ENCODE measurements at regions not wholly inside any gene's neighbourhood (a gene's known extent, or its start where the extent isn't known, plus 50 kb on each side); places are given as distances from the start of the nearest gene placed in this dataset.

DNA sequence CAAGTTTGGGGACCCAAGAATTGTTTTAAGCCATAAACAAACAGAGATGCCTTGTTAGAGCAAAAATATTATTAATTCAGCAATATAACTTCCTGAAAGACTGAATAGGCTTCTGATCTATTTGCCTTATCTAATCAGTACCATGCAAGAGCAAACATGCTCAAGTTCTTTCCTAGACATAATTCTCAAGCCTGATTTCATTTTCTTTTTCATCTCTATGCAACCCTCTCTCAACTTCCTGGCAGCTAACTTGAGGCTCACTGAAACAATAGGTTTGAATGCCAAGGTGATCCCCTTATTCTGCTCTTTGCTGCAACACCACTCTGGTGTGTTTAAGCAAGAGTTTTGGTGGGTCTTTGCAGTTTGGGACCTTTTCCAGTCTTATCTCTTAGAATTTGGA, 230.9 kb upstream of the CD96 start:
- no peak for DNase-seq (ENCODE audit: extremely low read depth in 1 of 2, low read depth in 1 of 2)

DNA sequence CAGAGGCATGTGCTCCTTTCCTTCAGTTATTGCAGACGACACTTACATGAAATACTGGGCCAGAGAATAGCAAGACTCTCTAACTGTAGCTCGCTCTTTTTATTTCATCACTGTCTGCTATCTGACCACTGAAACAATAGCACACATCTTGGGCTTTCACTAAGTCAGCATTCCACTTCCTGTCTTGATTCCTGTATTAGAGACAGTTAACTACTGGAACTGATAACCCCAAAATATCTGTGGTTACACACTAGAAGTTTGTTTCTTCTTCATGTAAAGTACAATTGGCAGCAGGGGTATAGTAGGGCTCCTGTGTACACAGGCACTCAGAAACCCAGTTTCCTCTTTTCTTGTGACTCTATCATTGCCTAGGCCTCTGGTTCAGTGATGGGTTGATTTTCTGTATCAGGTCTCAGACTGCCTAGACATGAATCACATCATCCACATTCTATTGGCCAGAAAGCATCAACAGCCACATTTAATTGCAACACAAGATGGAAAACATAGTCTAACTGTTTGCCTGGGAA, 230.2 kb upstream of the CD96 start:
- DNase-seq (ENCODE audit: extremely low read depth in 1 of 2, low read depth in 1 of 2) = no peak

DNA sequence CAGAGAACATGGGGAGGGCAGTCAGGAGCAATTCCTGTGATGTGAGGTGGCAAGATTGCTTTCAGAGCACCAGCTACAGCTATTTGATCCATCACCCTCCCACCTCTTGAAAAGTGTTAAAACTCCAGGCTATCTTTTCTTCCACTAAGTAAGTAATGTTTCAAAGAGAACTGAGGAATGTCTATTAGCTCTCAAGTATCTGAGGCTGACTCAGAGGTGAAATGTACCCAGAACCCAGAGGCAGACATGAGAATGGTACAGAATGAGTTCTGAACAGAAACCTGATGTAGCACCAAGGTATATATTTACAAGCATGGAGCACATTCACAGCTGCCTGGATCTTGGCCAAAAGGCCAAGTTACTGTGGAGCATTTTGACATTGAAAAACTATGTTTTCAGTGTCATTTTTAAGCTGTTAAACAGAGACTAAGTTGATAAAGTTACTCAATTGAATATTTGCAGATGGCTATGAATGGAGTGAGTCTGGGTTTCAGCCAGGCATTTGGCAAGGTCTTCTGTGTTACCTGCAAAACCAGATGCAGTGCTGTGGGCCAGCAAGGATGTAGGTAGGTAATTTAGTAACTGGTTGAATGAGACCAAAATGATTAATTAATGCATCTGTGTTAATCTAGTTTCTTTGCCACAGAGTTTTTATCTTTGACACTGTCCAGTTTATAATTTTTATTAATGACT, 227.7 kb upstream of the CD96 start:
- DNase-seq (ENCODE audit: extremely low read depth in 1 of 2, low read depth in 1 of 2) = no peak

DNA sequence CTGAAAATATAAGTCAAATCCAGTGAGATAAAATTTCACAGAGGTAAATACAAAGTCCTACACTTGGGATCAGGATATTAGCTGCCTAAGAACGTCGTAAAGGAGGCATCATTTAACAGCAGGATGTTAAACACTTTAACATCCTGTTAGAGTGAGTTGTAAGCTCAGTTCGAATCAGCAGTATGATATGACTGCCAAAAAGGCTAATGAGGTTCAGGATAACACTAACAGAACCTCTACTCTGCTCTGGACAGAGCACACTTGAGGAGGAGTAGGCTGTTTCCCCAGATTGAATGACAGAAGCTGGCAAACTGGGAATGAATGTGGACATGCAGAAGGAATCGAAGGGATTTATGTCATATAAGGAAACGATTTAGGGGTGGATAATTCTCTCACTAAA, 227.1 kb upstream of the CD96 start:
- no peak for DNase-seq (ENCODE audit: extremely low read depth in 1 of 2, low read depth in 1 of 2)

DNA sequence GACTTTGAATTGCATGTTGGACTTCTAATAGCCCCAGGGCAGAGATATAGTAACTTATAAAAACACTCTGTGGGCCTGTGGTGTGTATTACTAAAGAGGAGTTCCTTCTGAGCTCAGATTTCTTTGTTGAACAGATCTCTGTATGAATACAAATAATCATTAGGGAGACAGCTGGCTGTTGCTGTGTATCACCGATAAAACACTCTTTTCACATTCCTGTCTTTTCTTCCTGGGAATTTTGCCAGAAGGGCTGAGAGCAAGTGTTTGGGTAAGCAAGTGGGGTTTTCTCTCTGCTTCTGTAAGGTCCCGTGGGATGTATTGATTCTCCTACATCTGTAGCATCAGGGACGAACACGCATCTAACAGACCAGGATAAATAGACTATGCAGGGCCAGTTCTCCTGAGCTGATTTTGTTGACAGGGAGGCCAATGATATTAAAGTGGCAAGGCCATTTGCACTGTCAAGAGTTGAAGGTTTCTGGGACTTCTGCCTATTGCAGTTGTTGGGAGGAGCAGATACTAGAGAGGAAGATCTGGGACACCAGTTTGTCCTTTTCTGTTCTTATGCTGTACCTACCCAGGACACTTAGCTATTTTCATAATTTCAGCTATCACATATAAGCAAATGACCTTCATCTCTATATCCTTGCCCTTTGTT, 225.9 kb upstream of the CD96 start:
- DNase-seq (ENCODE audit: extremely low read depth in 1 of 2, low read depth in 1 of 2) = no peak

DNA sequence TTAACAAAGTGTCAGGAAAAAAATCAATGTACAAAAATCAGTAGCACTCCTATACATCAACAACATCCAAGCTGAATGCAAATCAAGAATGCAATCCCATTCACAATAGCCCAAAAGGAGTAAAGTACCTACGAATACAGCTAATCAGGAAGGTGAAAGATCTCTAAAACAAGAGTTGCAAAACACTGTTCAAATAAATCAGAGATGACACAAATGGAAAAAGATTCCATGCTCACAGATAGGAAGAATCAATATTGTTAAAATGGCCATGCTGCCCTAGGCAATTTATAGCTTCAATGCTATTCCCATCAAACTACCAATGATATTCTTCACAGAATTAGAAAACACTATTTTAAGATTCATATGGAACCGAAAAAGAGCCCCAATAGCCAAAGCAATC, 223.7 kb upstream of the CD96 start:
- DNase-seq (ENCODE audit: extremely low read depth in 1 of 2, low read depth in 1 of 2) = no peak

DNA sequence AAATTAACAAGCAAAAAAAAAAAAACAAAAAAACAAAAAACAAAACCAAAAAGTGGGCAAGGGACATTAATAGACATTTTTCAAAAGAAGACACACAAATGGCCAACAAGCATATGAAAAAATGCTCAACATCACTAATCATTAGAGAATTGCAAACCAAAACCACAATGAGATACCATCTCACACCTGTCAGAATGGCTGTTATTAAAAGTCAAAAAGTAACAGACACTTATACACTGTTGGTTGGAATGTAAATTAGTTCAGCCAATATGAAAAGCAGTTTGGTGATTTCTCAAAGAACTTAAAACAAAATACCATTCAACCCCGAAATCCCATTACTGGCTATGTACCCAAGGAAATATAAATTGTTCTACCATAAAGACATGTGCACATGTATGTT, 222.4 kb upstream of the CD96 start:
- no peak for DNase-seq (ENCODE audit: extremely low read depth in 1 of 2, low read depth in 1 of 2)

DNA sequence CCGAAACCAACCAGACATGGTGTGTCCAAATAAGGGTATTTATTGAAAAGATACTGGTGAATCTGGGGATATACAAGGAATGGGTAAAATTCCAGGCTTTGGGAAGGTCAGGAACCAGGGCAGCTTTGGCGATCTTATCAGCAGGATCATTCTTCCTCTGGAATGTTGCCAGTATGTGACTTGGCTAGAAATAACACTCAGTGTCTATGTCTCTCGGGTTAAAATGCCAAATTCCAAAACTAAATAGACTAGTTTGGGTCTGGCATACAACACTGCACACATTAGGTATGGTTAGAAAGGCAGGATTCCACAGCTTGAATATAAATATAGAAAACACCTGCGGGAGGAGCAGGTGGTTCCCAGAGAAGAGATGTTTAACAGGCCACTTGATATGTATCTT, 220.2 kb upstream of the CD96 start:
- DNase-seq (ENCODE audit: extremely low read depth in 1 of 2, low read depth in 1 of 2) = no peak

DNA sequence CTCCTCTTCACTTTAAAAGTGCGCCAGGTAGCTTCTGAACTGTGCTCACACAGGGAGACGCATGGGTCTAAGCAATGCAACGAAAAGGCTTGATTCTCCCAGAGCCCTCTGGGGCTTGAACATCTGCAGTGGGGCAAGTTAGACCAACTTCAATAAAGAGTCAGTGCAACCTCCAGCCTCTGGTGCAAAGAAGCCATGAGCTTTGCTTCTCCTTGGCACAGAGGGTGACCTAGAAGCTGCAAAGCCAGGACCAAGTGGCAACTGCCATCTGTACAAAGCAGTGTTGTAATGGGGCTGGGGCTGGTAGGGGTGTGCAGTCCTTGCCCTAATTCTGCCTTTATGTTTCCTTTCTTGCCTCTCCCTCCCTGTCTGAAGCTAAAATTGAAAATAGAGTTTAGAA, 219.0 kb upstream of the CD96 start:
- no peak for DNase-seq (ENCODE audit: extremely low read depth in 1 of 2, low read depth in 1 of 2)

DNA sequence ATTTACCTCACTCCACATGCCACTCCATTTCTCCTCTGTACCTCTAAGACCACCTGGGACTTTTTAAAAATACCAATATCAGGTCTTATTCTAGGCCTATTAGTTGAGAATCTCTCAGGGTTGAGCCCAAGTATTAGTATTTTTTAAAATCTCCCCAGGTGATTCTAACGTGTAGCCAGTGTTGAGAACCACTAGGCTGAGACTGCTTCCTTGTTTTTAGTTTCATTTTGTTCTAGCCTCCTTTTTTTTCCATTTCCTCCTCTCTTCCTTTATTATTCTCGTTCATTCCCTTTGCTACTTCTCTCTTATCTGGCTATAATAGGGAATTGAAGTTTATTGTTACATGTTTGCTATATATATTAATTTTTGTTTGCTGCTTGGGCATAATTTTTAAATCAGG, 217.8 kb upstream of the CD96 start:
- DNase-seq (ENCODE audit: extremely low read depth in 1 of 2, low read depth in 1 of 2) = no peak

DNA sequence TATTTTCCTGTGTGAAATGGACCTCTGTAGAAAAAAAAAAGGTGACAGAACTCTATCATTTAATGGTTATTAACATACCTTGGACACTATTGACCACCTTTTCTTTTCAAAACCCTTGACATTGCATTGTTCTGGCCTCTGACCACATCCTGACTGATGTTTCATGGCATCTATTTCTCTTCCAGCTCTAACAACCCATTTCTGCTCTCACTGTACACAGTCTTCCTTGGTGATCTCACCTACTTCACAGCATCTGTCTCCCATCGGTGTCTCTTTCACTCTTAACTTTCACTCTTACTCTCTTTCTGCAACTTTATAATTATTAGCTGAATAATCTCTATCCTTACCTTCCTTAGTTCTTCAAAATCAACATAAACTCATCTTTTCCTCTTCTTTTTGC, 217.4 kb upstream of the CD96 start:
- no peak for DNase-seq (ENCODE audit: extremely low read depth in 1 of 2, low read depth in 1 of 2)

DNA sequence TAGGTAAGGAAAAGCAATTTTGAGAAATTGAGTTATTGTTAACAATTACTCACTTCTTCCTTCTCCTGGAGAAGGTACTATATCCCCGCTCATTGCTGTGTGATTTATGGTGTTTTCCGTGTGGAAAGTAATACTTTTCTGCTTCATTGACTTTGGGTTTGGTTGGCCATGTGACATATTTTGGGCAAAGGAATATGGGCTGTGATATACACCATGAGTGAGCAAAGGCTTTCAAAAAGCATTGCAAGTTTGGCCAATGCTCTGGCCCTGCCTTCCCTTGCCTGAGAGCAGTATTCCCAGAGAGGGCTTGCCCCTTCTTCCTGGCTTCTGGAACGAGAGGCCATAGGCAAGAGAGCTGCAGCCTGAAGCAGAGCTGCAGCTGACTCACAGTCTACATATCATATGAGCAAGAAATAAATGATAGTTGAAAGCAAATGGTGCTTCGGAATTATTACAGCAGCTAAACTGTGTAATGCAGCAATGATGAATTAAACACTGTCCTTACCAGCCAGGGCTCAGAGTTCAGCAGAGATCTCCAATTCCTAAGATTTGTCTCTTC, 216.8 kb upstream of the CD96 start:
- no peak for DNase-seq (ENCODE audit: extremely low read depth in 1 of 2, low read depth in 1 of 2)

DNA sequence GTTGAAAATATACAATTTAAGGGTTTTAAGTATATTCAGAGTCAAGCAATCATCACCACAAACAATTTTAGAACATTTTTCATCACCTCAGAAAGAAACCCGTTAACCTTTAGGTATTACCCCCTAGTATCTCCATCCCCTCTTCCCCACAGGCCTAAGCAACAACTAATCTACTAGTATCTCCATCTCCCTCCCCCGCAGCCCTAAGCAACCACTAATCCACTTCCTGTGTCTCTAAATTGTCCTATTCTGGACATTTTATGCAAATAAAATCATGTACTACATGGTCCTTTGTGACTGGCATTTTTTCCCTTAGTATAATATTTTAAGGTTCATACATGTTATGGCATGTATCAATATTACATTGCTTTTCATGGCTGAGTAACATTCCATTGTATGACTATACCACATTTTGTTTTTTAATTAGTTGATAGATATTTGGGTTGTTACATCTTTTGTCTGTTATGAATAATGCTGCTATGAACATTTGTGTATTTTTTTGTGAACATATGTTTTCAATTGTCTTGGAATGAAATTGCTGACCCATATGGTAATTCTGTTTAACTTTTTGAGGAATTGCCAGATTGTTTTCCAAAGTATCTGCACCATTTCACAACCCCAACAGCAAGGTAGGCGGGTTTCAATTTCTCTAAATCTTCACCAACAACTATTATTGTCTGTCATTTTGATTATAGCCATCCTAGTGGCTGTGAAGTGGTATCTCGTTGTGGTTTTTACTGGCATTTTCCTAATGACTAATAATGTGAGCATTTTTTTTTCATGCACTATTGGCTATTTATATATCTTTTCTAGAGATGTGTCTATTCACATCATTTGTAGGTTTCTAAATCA, 215.6 kb upstream of the CD96 start:
- DNase-seq (ENCODE audit: extremely low read depth in 1 of 2, low read depth in 1 of 2) = no peak

DNA sequence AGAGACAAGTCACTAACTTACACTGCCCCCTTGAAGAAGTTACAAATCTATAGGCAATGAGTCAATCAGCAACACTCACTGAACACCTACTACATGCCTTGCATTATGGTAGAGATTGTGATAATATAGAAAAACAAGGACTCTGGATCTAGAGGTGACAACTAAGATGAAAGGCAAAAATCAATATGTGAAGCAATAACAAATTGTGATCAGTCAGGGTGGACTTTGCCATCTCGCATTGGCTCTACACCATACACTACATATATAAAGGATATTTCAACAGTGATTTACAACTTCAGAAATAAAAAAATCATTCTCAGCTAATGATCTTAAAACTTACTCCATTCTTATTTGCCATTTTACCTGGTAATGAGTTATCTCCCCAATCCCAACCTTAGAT, 210.7 kb upstream of the CD96 start:
- no peak for DNase-seq (ENCODE audit: extremely low read depth in 1 of 2, low read depth in 1 of 2)

DNA sequence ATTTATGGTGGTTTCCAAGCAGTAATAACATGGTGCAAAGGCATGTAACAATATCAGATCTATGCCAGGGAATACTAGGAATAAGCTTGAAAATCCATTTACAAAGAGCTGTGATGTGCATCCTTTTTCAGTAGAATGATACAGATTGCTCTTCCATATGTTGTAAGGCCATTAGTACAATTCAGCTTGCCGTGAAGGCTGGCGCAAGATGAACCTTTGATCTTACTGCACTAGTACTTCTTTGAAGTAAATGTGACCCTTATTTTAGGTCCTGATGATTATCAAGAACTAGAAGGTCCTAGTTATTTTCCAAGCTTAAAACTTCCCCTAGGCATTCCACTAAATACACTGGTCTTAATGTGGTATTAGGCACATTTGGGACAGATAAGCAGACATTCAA, 210.1 kb upstream of the CD96 start:
- DNase-seq (ENCODE audit: extremely low read depth in 1 of 2, low read depth in 1 of 2) = no peak

DNA sequence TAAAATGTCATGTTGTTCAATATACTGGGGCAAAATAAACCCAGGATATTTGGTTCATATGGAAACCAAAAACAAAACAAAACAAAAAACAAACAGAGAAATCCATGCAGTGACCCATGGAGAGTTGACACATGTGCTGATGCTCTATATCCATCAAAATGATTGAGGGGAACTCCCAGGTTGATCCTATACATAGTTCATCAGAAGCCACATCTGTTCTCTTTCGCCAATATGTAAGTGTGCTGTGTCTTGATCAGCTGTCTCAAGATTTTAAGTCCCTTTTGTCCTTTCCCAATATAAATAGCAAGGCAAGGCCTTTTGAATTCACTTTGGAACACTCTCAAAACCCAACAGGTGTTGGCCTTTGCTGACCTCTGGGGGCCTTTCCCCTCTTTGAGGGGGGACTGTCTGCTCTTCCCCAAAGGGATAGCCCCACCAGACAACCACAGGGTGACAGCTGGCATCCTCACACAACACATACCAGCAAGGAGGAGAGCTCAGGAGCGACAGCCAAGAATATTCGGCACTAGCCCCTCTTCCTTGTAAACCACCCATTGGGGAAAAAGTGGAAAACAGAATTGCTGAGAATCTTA, 209.4 kb upstream of the CD96 start:
- DNase-seq (ENCODE audit: extremely low read depth in 1 of 2, low read depth in 1 of 2) = no peak

DNA sequence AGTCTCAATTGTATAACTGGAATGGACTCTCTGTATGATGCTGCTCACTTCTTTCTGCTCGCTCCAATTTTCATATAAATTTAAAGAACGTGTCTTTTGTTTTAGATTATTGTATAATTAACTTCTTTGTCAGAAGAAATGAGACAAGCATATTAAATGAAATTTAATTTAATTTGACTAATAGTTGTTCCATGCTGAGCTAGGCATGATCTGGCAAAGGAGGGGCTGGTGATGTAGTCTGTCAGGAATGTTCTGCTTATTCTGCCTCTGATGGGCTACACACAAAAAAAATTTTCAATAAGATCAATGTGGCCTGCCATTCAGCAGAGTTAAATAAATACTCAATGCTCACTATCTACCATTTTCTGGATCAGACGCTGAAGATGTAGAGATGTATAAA, 208.4 kb upstream of the CD96 start:
- no peak for DNase-seq (ENCODE audit: extremely low read depth in 1 of 2, low read depth in 1 of 2)

DNA sequence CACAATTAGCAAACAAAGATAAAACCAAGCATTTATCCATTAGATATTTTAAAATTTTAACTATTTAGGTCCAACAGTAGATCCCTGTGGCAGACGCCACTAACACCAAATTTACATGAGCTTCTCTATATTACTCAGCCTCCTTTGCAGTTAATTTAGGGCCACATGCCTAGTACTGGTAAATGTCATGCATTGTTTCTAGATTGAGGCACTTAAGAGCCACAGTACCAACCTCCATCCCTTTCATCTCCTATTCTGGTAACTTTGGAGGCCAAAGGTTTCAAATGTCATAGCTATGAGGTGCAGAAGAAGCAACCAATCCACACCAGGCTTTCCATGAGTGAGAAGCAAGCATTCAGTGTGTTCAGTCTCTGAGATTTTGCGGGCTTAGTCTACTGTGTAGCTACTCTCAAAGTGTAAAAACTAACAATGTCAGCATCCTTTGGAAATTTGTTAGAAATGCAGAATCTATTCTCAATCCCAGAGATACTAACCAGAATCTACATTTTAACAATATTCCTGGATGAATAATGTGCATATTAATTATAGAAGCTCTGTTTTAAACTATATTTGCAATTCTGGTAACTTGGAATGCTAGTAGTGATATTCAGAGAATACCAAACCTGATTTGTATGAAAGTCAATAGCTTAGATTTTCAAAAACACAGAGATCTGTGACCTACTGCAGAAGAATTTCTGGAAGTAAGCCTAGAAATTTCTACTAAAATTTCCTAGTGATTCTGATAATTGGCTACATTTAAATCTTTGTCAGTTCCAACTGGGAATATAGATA, 206.3 kb upstream of the CD96 start:
- DNase-seq (ENCODE audit: extremely low read depth in 1 of 2, low read depth in 1 of 2) = no peak

DNA sequence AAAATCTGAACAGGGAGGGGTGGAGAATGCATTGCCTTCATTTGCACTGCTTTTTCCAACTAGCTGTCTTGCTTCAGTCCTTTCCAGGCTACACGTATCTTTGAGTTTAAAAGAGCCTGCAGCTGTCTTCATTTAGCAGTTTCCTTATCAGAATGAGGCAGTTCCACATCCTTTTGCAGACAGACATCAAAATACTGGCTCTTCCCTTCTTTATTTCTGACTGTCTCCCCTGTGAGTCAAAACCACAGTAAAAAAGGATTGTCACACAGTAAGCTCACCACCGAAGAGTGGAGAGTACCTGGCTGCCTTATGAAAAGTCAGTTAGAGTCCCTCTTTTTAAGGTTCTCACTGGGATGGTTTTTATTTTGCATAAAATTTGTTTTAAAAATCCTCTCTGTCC, 205.5 kb upstream of the CD96 start:
- DNase-seq (ENCODE audit: extremely low read depth in 1 of 2, low read depth in 1 of 2) = no peak

DNA sequence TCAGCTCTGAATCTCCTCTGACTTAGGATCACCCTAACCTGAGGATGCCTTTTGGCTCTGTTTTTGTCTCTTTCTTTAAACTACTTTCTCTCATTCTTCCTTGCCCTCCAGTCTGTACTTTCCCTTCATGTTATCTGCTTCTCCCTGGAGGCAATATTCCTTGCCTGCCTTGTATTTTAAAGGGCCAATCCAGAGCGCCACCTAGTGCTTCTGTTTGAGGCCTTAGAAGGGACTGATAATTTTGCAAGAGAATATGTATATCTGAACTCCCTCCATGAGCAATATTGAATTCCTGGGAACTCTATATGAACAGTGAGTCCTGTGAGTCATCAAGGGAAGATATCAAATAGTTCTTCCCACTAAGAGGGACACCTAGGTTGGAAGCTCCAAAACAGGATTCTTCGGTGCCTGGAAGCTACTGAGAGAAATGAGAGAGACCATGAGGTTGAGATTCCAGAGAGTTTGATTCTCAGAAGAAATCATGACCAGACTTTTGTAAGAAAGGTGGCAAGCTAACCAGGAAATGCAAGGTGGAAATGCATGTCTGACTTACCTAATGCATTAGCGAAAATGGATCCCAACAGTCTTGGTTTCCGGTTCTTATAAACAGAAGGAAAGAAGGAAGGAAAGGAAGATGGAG, 203.8 kb upstream of the CD96 start:
- no peak for DNase-seq (ENCODE audit: extremely low read depth in 1 of 2, low read depth in 1 of 2)
